LNCAP (cell line): ENCODE measurements at regions not wholly inside any gene's neighbourhood (a gene's known extent, or its start where the extent isn't known, plus 50 kb on each side); places are given as distances from the start of the nearest gene placed in this dataset.

Experiments
- CTCF ChIP-seq: fragments of 450-650 bp; IDR thresholded peaks from 2 replicates; pipeline ENCODE4 v1.5.1; 2017; ENCODE audit warnings: mild to moderate bottlenecking

GRCh38 chr13:24087605-24088225 is 72.8 kb upstream of the SPATA13 start:
- TF ChIP-seq CTCF, result no peak

GRCh38 chr13:24090049-24090448 is 70.5 kb upstream of the SPATA13 start:
- no peak for TF ChIP-seq CTCF

- no peak for TF ChIP-seq CTCF
Observed at GRCh38 chr13:24091080-24091479, 69.4 kb upstream of the SPATA13 start.

GRCh38 chr13:24092108-24092507 is 68.4 kb upstream of the SPATA13 start:
- TF ChIP-seq CTCF, result no peak

- TF ChIP-seq CTCF, result no peak
Observed at GRCh38 chr13:24093047-24093446, 67.5 kb upstream of the SPATA13 start.

GRCh38 chr13:24096659-24097058 is 63.9 kb upstream of the SPATA13 start:
- no peak for TF ChIP-seq CTCF

GRCh38 chr13:24097064-24097463 is 63.5 kb upstream of the SPATA13 start:
- no peak for TF ChIP-seq CTCF

GRCh38 chr13:24097667-24098066 is 62.9 kb upstream of the SPATA13 start:
- TF ChIP-seq CTCF, result no peak
